Endothelial cell of hepatic sinusoid (primary cell): ENCODE measurements at regions not wholly inside any gene's neighbourhood (a gene's known extent, or its start where the extent isn't known, plus 50 kb on each side); places are given as distances from the start of the nearest gene placed in this dataset.
"Not testable (repeated sequence)": the region's sequence is repeated elsewhere in the genome, so short reads cannot be mapped to it uniquely, and the experiment has no call there.

ENCODE experiments used
- in situ Hi-C: cut with HindIII; loops from 2 replicates; pipeline ENCODE4 v1.10.0; 2017; ENCODE audit warnings: low sequenced_read_pairs

DNA sequence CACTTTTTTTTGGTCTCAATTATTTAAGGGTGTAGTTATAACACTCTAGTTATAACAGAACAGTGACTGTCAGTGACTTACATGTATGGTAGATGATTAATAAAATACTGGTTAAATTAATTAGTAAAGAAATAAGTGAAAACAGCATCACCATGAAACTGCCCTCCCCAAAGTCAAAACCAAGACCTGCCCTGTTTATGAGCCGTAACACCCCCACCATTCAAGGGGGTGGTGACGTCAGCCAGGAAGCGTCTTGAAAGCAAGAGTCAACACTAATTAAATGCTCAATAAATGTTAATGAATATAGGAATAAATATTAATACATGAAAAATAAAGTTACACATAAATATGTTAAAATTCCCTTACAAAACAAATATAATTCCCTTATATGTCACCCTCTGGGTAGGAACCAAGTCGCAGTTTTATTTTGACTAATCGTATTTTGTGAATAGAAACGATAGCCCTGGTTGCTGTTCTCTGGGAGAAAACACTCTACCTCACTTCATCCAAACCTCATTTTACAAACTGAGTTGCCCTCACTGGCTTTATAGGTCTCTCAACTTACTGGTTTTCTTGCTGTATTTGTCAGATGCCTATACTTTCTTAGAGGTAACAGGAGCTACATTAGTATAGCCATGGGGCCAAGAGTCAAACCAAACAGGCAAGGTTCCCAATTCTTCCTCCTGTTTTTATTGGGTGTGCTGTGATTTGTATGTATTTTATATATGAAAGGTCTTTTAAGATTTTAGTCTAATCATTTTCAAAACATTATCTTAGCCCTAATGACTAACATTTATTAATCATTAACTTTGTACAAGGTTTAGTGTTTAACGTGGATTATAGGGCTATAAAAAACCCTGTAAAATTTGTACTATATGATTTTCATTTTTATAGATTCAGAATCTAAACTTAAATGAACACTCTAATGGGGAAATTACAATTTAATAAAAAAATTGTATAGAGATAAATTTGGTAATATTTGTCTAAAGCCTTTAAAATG, 227.9 kb upstream of the IRAK1BP1 start:
- in situ Hi-C loops, result loop anchor here (5.0 kb wide), 1 partner anchor 53 kb away; no protein-coding TSS in a partner anchor

GRCh38 chr6:78643976-78644375, 223.4 kb upstream of the IRAK1BP1 start:
- in situ Hi-C loops, result not testable (repeated sequence)

DNA sequence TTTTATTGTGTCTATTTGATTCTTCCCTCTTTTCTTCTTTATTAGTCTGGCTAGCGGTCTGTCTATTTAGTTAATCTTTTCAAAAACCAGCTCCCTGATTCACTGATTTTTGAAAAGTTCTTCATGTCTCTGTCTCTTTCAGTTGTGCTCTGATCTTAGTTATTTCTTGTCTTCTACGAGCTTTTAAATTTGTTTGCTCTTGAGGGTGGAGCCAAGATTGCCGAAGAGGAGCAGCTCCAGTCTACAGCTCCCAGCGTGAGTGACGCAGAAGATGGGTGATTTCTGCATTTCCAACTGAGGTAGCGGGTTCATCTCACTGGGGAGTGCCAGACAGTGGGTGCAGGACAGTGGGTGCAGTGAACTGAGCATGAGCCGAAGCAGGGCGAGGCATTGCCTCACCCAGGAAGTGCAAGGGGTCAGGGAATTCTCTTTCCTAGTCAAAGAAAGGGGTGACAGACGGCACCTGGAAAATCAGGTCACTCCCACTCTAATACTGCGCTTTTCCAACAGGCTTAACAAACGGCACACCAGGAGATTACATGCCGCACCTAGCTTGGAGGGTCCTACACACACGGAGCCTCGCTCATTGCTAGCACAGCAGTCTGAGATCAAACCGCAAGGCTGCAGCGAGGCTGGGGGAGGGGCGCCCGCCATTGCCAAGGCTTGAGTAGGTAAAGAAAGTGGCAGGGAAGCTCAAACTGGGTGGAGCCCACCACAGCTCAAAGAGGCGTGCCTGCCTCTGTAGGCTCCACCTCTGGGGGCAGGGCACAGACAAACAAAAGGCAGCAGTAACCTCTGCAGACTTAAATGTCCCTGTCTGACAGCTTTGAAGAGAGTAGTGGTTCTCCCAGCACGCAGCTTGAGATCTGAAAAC, 220.6 kb upstream of the IRAK1BP1 start:
- in situ Hi-C loops, result not testable (repeated sequence)

DNA sequence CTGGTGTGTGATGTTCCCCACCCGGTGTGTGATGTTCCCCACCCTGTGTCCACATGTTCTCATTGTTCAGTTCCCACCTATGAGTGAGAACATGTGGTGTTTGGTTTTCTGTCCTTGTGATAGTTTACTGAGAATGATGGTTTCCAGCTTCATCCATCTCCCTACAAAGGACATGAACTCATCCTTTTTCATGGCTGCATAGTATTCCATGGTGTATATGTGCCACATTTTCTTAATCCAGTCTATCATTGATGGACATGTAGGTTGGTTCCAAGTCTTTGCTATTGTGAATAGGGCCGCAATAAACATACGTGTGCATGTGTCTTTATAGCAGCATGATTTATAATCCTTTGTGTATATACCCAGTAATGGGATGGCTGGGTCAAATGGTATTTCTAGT, 201.5 kb upstream of the IRAK1BP1 start:
- in situ Hi-C loops, result not testable (repeated sequence)

- in situ Hi-C loops, result no loop called here
Measured at GRCh38 chr6:78666764-78667163, 200.6 kb upstream of the IRAK1BP1 start.

DNA sequence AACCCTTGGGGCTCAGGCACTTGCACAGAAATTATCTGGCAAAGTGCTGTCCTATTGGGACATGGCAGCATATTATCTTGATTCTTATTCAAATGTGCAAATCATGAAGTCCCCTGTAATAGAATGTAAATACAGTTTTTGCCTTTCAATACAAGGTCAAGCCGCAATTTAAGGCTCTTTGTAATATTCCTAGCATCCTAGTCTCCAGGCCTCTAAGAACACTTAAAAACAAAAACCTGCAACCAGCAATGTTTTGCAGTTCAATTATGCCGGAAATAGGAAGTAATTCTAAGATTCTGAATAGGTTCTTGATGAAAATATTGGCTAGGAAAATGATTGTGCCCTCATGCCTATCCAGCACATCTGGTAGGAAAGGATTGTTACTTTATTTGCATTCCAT, 197.2 kb upstream of the IRAK1BP1 start:
- in situ Hi-C loops, result no loop called here

DNA sequence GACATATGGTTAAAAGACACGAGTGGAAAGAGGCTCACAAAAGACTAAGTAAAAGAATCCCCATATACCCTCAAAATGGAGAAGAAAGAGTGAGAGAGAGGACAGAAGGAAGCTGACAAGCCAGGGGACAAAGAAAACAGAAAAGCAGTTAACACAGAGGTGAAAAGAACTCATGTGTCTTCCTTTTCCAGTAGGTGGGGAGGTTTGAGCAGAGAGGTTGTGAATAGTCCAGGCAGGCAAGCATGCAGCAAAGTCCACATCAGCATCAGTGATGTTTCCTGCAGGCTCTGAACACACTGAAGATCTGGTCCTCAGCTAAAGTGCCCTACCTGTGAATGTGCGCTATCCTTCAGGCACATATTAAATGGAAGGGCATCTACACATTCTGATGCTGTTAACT, 196.5 kb upstream of the IRAK1BP1 start:
- in situ Hi-C loops, result no loop called here

GRCh38 chr6:78676069-78677007, 191.0 kb upstream of the IRAK1BP1 start:
- in situ Hi-C loops, result not testable (repeated sequence)

DNA sequence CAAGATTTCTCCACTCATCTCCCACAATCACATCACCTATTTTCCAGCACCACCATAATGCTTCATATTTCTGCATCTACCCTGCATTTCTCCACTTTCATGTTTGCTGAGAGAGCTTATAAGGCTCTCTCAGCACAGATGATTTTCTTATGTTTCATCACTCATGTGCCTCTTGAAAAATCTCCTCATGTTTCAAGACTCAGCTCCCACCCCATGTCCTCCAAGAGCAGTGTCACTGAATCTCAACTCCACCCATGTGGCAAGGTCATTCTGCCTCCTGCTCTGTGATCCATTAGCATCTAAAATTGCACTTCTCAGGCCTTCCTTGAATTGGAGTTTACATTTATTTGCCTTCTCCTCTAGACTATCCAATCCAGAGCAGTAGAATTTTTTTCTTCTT, 178.7 kb upstream of the IRAK1BP1 start:
- in situ Hi-C loops, result no loop called here

GRCh38 chr6:78693835-78694234, 173.5 kb upstream of the IRAK1BP1 start:
- in situ Hi-C loops, result loop anchor here (5.0 kb wide), 1 partner anchor 57 kb away; no protein-coding TSS in a partner anchor

GRCh38 chr6:78694628-78695027, 172.7 kb upstream of the IRAK1BP1 start:
- in situ Hi-C loops, result loop anchor here (5.0 kb wide), 1 partner anchor 57 kb away; no protein-coding TSS in a partner anchor

GRCh38 chr6:78700991-78701390, 166.4 kb upstream of the IRAK1BP1 start:
- in situ Hi-C loops, result no loop called here

DNA sequence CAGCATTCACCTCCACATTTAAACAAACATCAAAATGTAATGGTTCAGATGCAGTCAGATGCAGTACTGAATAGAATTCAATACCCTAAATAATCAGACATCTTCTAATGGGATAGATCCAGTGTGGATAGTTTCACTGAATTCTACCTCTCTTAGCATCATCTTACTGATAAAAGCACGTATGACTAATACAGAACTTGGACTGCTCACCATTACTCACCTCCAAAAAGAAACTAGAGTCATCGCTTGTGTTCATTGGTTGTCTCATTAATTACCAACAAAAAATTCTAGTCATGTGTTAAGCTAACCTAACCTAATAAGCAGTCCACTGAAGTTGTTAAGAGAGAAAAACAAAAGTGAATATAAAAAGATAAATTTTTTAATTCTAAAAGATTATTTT, 165.9 kb upstream of the IRAK1BP1 start:
- in situ Hi-C loops, result no loop called here

GRCh38 chr6:78709021-78709420, 158.3 kb upstream of the IRAK1BP1 start:
- in situ Hi-C loops, result no loop called here

- in situ Hi-C loops, result no loop called here
Measured at GRCh38 chr6:78713564-78713963, 153.8 kb upstream of the IRAK1BP1 start.

- in situ Hi-C loops, result no loop called here
Measured at GRCh38 chr6:78744144-78744543, 123.2 kb upstream of the IRAK1BP1 start.

DNA sequence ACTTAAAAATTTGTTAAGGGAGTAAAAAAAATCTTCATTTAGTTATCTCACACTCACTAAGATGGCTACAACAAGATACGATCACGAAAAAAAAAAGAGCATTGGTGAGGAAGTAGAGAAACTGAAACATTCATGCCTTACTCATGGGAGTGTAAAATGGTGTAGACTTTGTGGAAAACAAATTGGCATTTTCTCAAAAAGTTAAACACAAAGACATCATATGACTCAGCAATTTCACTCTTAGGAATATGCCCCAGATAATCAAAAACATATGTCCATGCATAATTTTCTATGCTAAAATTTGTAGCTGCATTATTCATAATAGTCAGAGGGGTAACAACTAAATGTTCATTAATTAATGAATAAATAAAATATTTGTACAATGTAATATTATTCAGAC, 120.9 kb upstream of the IRAK1BP1 start:
- in situ Hi-C loops, result no loop called here

DNA sequence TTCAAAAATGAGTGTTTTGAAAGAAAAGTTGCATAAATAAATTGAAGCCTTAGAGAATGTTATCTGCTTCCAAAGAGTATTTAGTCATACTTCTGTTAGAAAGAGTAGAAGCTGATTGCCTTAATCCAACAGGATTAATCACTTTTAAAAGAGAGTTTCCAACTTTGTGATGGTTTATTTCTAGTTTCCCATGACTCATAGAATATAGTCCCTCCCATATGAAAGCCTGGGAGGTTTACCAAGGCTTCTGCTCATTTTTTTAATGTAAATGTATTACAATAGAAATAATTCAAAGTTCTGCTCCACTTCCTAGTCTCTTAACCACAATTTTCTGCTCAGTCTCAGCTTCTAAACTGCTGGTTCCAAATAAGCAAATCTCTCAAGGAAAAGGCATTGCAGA, 118.0 kb upstream of the IRAK1BP1 start:
- in situ Hi-C loops, result no loop called here

GRCh38 chr6:78758297-78758798, 109.0 kb upstream of the IRAK1BP1 start:
- in situ Hi-C loops, result not testable (repeated sequence)

GRCh38 chr6:78768271-78768670, 99.1 kb upstream of the IRAK1BP1 start:
- in situ Hi-C loops, result no loop called here
